SHP77 (cell line): ENCODE measurements at regions not wholly inside any gene's neighbourhood (a gene's known extent, or its start where the extent isn't known, plus 50 kb on each side); places are given as distances from the start of the nearest gene placed in this dataset.
"Not testable (repeated sequence)": the region's sequence is repeated elsewhere in the genome, so short reads cannot be mapped to it uniquely, and the experiment has no call there.

ENCODE experiments used
- DNase-seq, 2 experiments: peaks; one replicate each; lab custom pipeline; 2025; lab: John Stamatoyannopoulos, UW

- no peak for DNase-seq
Measured at GRCh38 chr7:145919712-145920111, 196.9 kb upstream of the CNTNAP2 start.

DNA sequence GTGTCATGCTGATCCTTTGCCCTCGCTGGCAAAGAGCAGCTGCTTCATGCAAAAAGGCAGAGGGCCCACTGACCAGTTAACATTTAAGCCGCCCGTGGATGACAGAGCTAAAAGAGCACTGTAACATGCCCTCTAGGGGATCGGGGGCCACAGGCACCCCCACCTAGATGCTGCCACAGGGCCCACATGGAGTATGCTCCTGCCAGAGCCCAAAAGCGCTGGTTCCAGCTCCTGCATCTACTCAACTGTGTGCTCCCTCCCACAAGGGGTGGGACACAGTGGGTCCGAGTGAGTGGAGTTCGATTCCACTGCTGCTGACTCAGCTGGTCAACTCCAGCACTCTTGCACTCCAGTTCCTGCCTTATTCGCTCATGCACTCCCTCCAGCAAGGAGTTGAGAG, 199.8 kb upstream of the CNTNAP2 start:
- no peak for DNase-seq

DNA sequence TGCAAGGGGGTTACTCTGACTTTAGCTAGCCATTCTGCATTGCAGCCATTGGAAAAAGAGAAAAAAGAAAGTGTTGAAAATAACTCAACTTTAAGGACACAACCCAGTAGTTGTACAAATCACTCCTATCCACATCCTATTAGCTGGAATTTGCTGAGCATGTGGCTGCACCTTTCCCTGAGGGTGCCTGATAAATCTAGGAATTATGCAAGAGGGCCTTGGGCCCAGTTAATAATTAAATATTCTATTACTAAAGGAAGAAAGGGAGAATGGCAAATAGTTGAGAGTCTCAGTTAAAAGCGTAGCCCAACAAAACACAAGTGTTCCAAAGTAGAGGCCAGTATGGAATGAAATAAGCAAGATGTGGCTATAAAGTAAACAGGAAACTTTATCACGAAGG, 200.9 kb upstream of the CNTNAP2 start:
- DNase-seq = no peak

- no peak for DNase-seq
Measured at GRCh38 chr7:145909991-145910513, 206.5 kb upstream of the CNTNAP2 start.

- no peak for DNase-seq
Measured at GRCh38 chr7:145903658-145904057, 212.9 kb upstream of the CNTNAP2 start.

GRCh38 chr7:145902123-145902522, 214.5 kb upstream of the CNTNAP2 start:
- no peak for DNase-seq

DNA sequence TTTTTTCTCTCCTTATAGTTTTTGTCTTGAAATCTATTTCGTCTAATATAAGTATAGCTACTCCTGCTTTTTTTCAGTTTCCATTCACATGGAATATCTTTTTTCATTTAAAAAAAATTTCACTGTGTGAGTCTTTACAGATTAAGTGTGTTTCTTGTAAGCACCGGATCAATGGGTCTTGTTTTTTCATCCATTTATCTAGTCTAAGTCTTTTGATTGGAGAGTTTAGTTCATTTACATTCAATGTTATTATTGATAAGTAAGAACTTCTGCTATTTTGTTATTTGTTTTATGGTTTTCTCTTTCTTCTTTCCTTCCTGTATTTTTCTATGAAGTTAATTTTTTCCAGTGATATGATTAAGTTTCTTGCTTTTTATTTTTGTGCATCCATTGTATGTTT, 216.7 kb upstream of the CNTNAP2 start:
- DNase-seq = no peak

GRCh38 chr7:145893925-145894535, 222.6 kb upstream of the CNTNAP2 start:
- no peak for DNase-seq

GRCh38 chr7:145884716-145885514, 231.7 kb upstream of the CNTNAP2 start:
- DNase-seq = peak; percentile 41 to 46

DNA sequence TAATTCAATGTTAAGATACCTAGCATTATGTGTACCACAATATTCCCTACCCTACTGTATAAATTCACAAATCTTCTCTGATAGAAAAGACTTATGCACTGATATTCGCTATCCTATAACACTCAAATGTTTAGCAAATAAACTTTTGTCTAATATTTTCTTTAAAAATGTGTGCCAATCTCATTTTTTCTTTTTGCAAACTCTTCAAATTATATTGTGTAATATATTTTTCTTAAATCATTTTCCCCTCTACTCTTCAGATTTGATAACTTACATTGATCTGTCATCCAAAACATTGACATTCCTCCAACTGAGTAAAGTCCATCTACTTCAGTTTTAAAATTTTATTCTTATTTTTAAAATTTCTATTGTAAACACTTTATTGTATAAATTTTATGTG, 240.2 kb upstream of the CNTNAP2 start:
- no peak for DNase-seq

DNA sequence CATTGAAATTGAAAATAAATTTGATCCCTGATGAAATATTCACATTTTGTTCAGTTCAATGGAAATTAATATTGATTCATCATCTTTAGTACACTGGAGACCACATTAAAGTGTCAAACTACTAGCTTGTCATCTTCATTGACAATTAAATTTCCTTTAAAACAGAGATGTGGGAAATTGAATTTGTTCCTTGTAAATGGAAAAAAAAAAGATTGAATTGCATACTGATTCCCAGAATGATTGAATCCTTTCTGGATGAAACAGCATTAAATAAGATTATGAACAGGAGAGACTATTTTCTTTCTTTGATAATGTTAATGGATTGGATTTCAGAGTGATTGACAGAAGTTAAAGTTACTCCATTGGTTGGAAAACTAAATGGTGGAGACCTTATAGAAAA, 241.3 kb upstream of the CNTNAP2 start:
- no peak for DNase-seq

- DNase-seq = no peak
Measured at GRCh38 chr7:145868935-145869334, 247.7 kb upstream of the CNTNAP2 start.

DNA sequence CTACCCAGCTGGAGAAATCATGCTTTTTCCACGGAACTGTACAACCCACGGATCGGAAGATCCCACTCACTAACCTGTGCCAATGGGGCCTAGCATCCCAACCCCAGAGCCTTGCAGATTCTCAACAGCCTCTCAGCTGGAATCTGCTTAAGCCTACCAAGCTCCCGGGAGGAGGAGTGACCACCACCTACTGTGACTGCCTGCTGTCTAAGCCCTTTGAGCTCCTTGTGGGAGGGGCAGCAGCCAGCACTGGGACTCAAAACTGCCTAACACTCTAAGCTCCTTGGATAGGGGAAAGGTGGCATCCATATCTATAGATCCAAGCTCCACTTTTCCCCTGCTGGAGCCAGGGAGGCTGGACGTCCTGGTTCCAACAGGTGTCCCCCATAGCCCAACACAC, 254.4 kb upstream of the CNTNAP2 start:
- DNase-seq = no peak

- no peak for DNase-seq
Measured at GRCh38 chr7:145860809-145861208, 255.8 kb upstream of the CNTNAP2 start.

DNA sequence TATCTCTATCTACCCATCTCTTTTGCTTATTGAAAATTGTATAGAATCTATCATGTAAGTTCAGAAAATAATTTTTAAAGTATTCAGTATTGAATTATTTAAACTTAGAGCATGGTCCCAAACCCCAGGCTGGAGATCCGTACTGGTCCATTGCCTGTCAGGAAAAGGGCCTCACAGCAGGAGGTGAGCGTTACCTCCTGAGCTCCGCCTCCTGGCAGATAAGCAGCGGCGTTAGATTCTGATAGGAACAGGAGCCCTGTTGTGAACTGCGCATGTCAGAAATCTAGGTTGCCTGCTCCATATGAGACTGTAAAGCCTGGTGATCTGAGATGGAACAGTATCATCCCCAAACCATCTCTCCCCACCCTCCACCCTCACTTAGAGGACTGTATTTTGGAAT, 266.0 kb upstream of the CNTNAP2 start:
- DNase-seq = no peak

- peak in 1 of 2 experiments; percentile 32 for DNase-seq
Measured at GRCh38 chr7:145848691-145849090, 267.9 kb upstream of the CNTNAP2 start.

DNA sequence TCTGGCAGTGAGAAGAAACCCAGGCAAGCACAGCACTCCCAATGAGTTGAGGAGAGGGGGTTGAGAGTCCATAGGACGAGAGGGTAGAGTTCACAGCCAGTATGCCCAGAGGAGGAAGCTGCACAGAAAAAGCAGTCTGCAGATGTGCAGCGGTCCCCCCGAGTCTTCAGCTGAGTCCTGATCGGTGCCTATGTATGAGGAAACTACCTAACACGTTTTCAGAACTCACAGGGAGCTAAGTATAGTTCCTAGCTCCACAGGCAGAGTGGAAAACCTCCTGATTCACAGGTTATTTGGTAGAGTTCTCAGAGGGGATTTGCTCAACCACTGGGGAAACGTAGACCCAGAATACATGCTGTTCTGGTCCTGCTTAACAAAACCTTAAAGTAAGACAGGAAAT, 271.3 kb upstream of the CNTNAP2 start:
- no peak for DNase-seq

GRCh38 chr7:145839814-145840213, 276.8 kb upstream of the CNTNAP2 start:
- no peak for DNase-seq

- DNase-seq = no peak
Measured at GRCh38 chr7:145831616-145832206, 284.9 kb upstream of the CNTNAP2 start.

GRCh38 chr7:145817687-145818086, 298.9 kb upstream of the CNTNAP2 start:
- DNase-seq = no peak

- no peak for DNase-seq
Measured at GRCh38 chr7:145812218-145812617, 304.4 kb upstream of the CNTNAP2 start.

DNA sequence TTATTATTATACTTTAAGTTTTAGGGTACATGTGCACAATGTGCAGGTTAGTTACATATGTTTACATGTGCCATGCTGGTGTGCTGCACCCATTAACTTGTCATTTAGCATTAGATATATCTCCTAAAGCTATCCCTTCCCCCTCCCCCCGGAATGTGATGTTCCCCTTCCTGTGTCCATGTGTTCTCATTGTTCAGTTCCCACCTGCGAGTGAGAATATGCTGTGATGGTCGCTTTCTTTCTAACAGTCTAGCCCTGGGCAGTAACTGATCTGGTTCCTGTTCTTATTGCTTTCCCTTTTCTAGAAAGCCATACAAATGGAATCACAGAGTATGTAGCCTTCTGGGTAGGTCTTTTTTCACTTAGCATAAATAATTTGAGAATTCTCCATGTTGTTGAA, 311.1 kb upstream of the CNTNAP2 start:
- DNase-seq = not testable (repeated sequence)

DNA sequence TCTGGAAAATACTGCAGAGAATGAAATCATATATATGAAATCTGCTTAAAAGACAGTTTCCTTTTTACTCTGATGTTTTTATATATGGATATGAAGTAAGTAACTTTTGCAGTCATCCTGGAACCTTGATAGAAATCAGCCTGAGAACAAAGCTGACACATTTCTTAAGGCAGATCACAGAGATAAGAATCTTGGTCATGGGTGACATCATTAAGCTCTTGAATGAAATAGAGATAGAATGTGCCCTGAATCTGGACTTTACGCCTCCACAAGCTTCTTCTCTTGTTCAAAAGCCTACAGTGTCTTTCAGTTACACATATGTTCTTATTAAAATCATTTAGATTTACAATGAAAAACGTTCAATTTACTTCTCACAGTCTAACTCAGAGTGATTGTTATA, 319.1 kb upstream of the CNTNAP2 start:
- no peak for DNase-seq
